Endothelial cell of umbilical vein (primary cell): ENCODE measurements at regions not wholly inside any gene's neighbourhood (a gene's known extent, or its start where the extent isn't known, plus 50 kb on each side); places are given as distances from the start of the nearest gene placed in this dataset.

Experiments
- CTCF ChIP-seq, 2 donors: IDR thresholded peaks; 1 replicate in 1 of 2; 2 replicates in 1 of 2; pipeline ENCODE4 v1.5.1; 2011; ENCODE audit warnings: low read length in 2 of 2, mild to moderate bottlenecking in 2 of 2, moderate library complexity in 2 of 2, control low read depth in 1 of 2, inconsistent platforms in 1 of 2, low read depth in 1 of 2; ENCODE audit not compliant: insufficient read depth in 1 of 2; ENCODE audit errors: extremely low read depth in 1 of 2
- EZH2 ChIP-seq: IDR thresholded peaks from 2 replicates; pipeline ENCODE4 v1.6.1; 2012; ENCODE audit warnings: borderline replicate concordance, low read depth, mild to moderate bottlenecking, moderate library complexity, low read length, inconsistent platforms; ENCODE audit not compliant: severe bottlenecking
- MYC ChIP-seq: IDR thresholded peaks from one replicate; pipeline ENCODE4 v1.6.1; 2011; ENCODE audit warnings: mild to moderate bottlenecking, low read depth, low read length
- POLR2A ChIP-seq: IDR thresholded peaks from 2 replicates; pipeline ENCODE4 v1.6.1; 2012; ENCODE audit warnings: low read depth, mild to moderate bottlenecking, control low read depth, low read length
- TF ChIP-seq, protein P1 (sequence below): IDR thresholded peaks from 2 replicates; pipeline ENCODE4 v1.6.1; 2011; ENCODE audit not compliant: insufficient read depth, insufficient read length

- TF ChIP-seq POLR2A: no peak
- TF ChIP-seq CTCF (IDR thresholded peaks at IDR 0.05; ENCODE audit: extremely low read depth in 1 of 2, insufficient read depth in 1 of 2, low read depth in 1 of 2, low read length in 2 of 2): no peak
- no peak for TF ChIP-seq MYC
- TF ChIP-seq, protein P1, sequence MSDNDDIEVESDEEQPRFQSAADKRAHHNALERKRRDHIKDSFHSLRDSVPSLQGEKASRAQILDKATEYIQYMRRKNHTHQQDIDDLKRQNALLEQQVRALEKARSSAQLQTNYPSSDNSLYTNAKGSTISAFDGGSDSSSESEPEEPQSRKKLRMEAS: no peak
- no peak for TF ChIP-seq EZH2
Measured at GRCh38 chr11:134759855-134760254, 347.8 kb upstream of the B3GAT1 start.
